ENCODE measurements at regions not wholly inside any gene's neighbourhood (a gene's known extent, or its start where the extent isn't known, plus 50 kb on each side); places are given as distances from the start of the nearest gene placed in this dataset.

GRCh38 chr1:55831759-55832158, 616.6 kb upstream of the USP24 start:
- TF ChIP-seq EZH2phosphoT487 (IDR thresholded peaks at IDR 0.05; ENCODE audit: borderline replicate concordance, low read depth, low read length): no peak
- no peak for TF ChIP-seq CTCF (conservative IDR thresholded peaks at IDR 0.05; ENCODE audit: low read length)
- ChIA-PET POLR2A (no interaction called here), CTCF (ENCODE audit: unreplicated experiment) (no interaction called here)
- H3K79me2 ChIP-seq (ENCODE audit: insufficient read depth, low read depth, low read length): no peaks in the 10 kb centered on the region
- no peak overlapping the region for H3K27ac ChIP-seq (ENCODE audit: low read depth, low read length, poor library complexity, severe bottlenecking)
- no peaks in the 10 kb centered on the region for H3K36me3 ChIP-seq (ENCODE audit: insufficient read depth, low read length)
- no peaks in the 10 kb centered on the region for H3K9me3 ChIP-seq (ENCODE audit: low read length)
- intact Hi-C loops (cut with micrococcal nuclease; ENCODE audit: unreplicated experiment): no loop called here
- no peaks in the 10 kb centered on the region for H4K20me1 ChIP-seq (ENCODE audit: insufficient read depth, low read length)
- no peaks in the 10 kb centered on the region for H3K9me2 ChIP-seq (ENCODE audit: insufficient read depth, low read length)
- no peak overlapping the region for H2AFZ ChIP-seq (ENCODE audit: low read length)
- H3K4me2 ChIP-seq (ENCODE audit: low read length): no peak overlapping the region
- no TSS peak for BruUV-seq (replicated peaks)
- H3K4me1 ChIP-seq (ENCODE audit: insufficient read depth, low read length, poor library complexity, severe bottlenecking): no peaks in the 10 kb centered on the region
- DNase-seq (ENCODE audit: low spot score): no peak
- no peak overlapping the region for H3K4me3 ChIP-seq (ENCODE audit: low read depth, low read length, poor library complexity, severe bottlenecking)

GRCh38 chr1:55828044-55828443, 612.9 kb upstream of the USP24 start:
- H3K4me1 ChIP-seq (ENCODE audit: insufficient read depth, low read length, poor library complexity, severe bottlenecking): no peaks in the 10 kb centered on the region

More at GRCh38 chr1:55828044-55828443, 612.9 kb upstream of the USP24 start:
- H2AFZ ChIP-seq (ENCODE audit: low read length): no peak overlapping the region
- CTCF ChIA-PET (ENCODE audit: unreplicated experiment): no interaction called here
- H3K79me2 ChIP-seq (ENCODE audit: insufficient read depth, low read depth, low read length): no peaks in the 10 kb centered on the region
- no peaks in the 10 kb centered on the region for H3K9me2 ChIP-seq (ENCODE audit: insufficient read depth, low read length)
- intact Hi-C loops (cut with micrococcal nuclease; ENCODE audit: unreplicated experiment): no loop called here
- no TSS peak for BruUV-seq (replicated peaks)
- no peak for DNase-seq (ENCODE audit: low spot score)
- POLR2A ChIA-PET: interaction anchor here (0.8 kb wide), 1 partner anchor 9 kb away, joined by 3 read pairs; no protein-coding TSS in a partner anchor
- no peak overlapping the region for H3K27ac ChIP-seq (ENCODE audit: low read depth, low read length, poor library complexity, severe bottlenecking)
- H3K36me3 ChIP-seq (ENCODE audit: insufficient read depth, low read length): no peaks in the 10 kb centered on the region
- no peak overlapping the region for H3K4me3 ChIP-seq (ENCODE audit: low read depth, low read length, poor library complexity, severe bottlenecking)
- H3K4me2 ChIP-seq (ENCODE audit: low read length): no peak overlapping the region
- no peaks in the 10 kb centered on the region for H4K20me1 ChIP-seq (ENCODE audit: insufficient read depth, low read length)
- H3K9me3 ChIP-seq (ENCODE audit: low read length): no peaks in the 10 kb centered on the region
- no peak for TF ChIP-seq EZH2phosphoT487 (IDR thresholded peaks at IDR 0.05; ENCODE audit: borderline replicate concordance, low read depth, low read length)
- no peak for TF ChIP-seq CTCF (conservative IDR thresholded peaks at IDR 0.05; ENCODE audit: low read length)
